Lower lobe of right lung (tissue), 2 donors: ENCODE measurements at regions not wholly inside any gene's neighbourhood (a gene's known extent, or its start where the extent isn't known, plus 50 kb on each side); places are given as distances from the start of the nearest gene placed in this dataset.
"Not testable (repeated sequence)": the region's sequence is repeated elsewhere in the genome, so short reads cannot be mapped to it uniquely, and the experiment has no call there.

Experiments used
- ATAC-seq, 2 donors: fragments of 200-7000 bp; cut with Tn5 transposase; one replicate each; pipeline ENCODE4 v1.9.1; 2020 to 2022; ENCODE audit warnings: mild to moderate bottlenecking in 2 of 2, moderate library complexity in 2 of 2
- DNase-seq: peaks from one replicate; pipeline ENCODE4 v3.0.0-alpha.2; 2020
- H3K27ac ChIP-seq: fragments of 200-600 bp; one replicate; pipeline ENCODE4 v1.8.0; 2022
- H3K27me3 ChIP-seq: fragments of 200-600 bp; one replicate; pipeline ENCODE4 v1.8.0; 2022; ENCODE audit warnings: low read depth
- H3K36me3 ChIP-seq: fragments of 200-600 bp; one replicate; pipeline ENCODE4 v1.8.0; 2022; ENCODE audit warnings: mild to moderate bottlenecking
- H3K4me1 ChIP-seq: fragments of 200-600 bp; one replicate; pipeline ENCODE4 v1.8.0; 2022
- H3K4me3 ChIP-seq: fragments of 200-600 bp; one replicate; pipeline ENCODE4 v1.8.0; 2022; ENCODE audit warnings: mild to moderate bottlenecking
- H3K9me3 ChIP-seq: fragments of 200-600 bp; one replicate; pipeline ENCODE4 v1.8.0; 2022
- intact Hi-C: fragments of 100-400 bp; cut with DNase I; formaldehyde crosslinking; loops from one replicate; pipeline ENCODE4 v1.11.0; 2022
- TF ChIP-seq, protein P1 (sequence below): fragments of 200-600 bp; IDR thresholded peaks from one replicate; pipeline ENCODE4 v1.8.0; 2022; ENCODE audit warnings: antibody characterized with exemption, mild to moderate bottlenecking
- donor health status: DM: no; HTN: yes; CAD: no; lungs with severe emphysema.

GRCh38 chr7:98760201-98760651, 109.6 kb downstream of the TMEM130 start:
- Histone ChIP-seq H3K27ac (no peak overlapping the region), H3K4me3 (no peak overlapping the region), H3K36me3 (no peaks in the 10 kb centered on the region), H3K9me3 (no peaks in the 10 kb centered on the region), H3K27me3 (peaks cover 17% of the 10 kb centered on the region), H3K4me1 (no peaks in the 10 kb centered on the region)
- intact Hi-C loops: no loop called here
- TF ChIP-seq, protein P1, sequence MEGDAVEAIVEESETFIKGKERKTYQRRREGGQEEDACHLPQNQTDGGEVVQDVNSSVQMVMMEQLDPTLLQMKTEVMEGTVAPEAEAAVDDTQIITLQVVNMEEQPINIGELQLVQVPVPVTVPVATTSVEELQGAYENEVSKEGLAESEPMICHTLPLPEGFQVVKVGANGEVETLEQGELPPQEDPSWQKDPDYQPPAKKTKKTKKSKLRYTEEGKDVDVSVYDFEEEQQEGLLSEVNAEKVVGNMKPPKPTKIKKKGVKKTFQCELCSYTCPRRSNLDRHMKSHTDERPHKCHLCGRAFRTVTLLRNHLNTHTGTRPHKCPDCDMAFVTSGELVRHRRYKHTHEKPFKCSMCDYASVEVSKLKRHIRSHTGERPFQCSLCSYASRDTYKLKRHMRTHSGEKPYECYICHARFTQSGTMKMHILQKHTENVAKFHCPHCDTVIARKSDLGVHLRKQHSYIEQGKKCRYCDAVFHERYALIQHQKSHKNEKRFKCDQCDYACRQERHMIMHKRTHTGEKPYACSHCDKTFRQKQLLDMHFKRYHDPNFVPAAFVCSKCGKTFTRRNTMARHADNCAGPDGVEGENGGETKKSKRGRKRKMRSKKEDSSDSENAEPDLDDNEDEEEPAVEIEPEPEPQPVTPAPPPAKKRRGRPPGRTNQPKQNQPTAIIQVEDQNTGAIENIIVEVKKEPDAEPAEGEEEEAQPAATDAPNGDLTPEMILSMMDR: no peak
- no peak for ATAC-seq
- DNase-seq: no peak

- Histone ChIP-seq H3K4me1 (no peaks in the 10 kb centered on the region), H3K4me3 (no peak overlapping the region), H3K36me3 (no peaks in the 10 kb centered on the region), H3K27me3 (peaks cover 10% of the 10 kb centered on the region), H3K9me3 (no peaks in the 10 kb centered on the region), H3K27ac (no peak overlapping the region)
- ATAC-seq (no peak), DNase-seq (no peak)
- intact Hi-C loops: no loop called here
- TF ChIP-seq, protein P1: no peak
Measured at GRCh38 chr7:98761225-98761624, 108.6 kb downstream of the TMEM130 start.

GRCh38 chr7:98762620-98763019, 107.2 kb downstream of the TMEM130 start:
- intact Hi-C loops: no loop called here
- H3K4me3 ChIP-seq: no peak overlapping the region
- H3K4me1 ChIP-seq: no peaks in the 10 kb centered on the region
- peaks cover 10% of the 10 kb centered on the region for H3K27me3 ChIP-seq
- no peaks in the 10 kb centered on the region for H3K9me3 ChIP-seq
- DNase-seq (no peak), ATAC-seq (no peak)
- no peak overlapping the region for H3K27ac ChIP-seq
- H3K36me3 ChIP-seq: no peaks in the 10 kb centered on the region
- TF ChIP-seq, protein P1: no peak

- H3K4me1 ChIP-seq: no peaks in the 10 kb centered on the region
- peaks cover 10% of the 10 kb centered on the region for H3K27me3 ChIP-seq
- ATAC-seq (no peak), DNase-seq (no peak)
- TF ChIP-seq, protein P1: no peak
- no peaks in the 10 kb centered on the region for H3K36me3 ChIP-seq
- intact Hi-C loops: no loop called here
- H3K4me3 ChIP-seq: no peak overlapping the region
- no peaks in the 10 kb centered on the region for H3K9me3 ChIP-seq
- no peak overlapping the region for H3K27ac ChIP-seq
Measured at GRCh38 chr7:98763441-98763840, 106.4 kb downstream of the TMEM130 start.

DNA sequence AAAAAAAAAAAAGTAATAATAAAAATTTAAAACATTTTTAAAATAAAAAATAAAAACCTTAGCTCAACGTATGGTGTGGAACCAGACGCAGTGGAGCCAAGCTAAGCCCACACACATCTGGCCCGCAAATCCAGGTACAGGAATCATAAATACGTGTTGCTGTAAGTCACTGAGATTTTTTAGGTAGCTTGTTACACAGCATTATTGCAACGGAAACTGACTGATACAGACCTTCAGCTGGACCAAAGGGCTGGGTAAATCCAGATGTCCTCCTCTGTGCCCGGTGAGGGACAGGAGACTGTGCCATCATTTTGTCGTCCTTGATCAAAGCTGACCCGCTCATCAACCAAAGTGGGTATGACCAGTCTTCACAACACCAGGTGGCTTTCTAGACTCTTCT, 104.9 kb downstream of the TMEM130 start:
- intact Hi-C loops: no loop called here
- Histone ChIP-seq H3K27ac (no peak overlapping the region), H3K9me3 (no peaks in the 10 kb centered on the region), H3K27me3 (peaks cover 8% of the 10 kb centered on the region), H3K36me3 (no peaks in the 10 kb centered on the region), H3K4me1 (no peaks in the 10 kb centered on the region), H3K4me3 (no peak overlapping the region)
- no peak for DNase-seq
- no peak for ATAC-seq
- TF ChIP-seq, protein P1: no peak

GRCh38 chr7:98770085-98770484, 99.7 kb downstream of the TMEM130 start:
- H3K27ac ChIP-seq, DNase-seq, H3K9me3 ChIP-seq, H3K4me3 ChIP-seq, ATAC-seq, H3K27me3 ChIP-seq, H3K36me3 ChIP-seq, H3K4me1 ChIP-seq, intact Hi-C loops: not testable (repeated sequence)
